Iris pigment epithelial cell (primary cell): ENCODE measurements at regions not wholly inside any gene's neighbourhood (a gene's known extent, or its start where the extent isn't known, plus 50 kb on each side); places are given as distances from the start of the nearest gene placed in this dataset.
"Not testable (repeated sequence)": the region's sequence is repeated elsewhere in the genome, so short reads cannot be mapped to it uniquely, and the experiment has no call there.

Source experiments
- DNase-seq: peaks from one replicate; pipeline ENCODE4 v3.0.0-alpha.2; 2011; ENCODE audit warnings: low read depth

GRCh38 chr9:38254756-38255155 lies 137.7 kb upstream of the ALDH1B1 start:
- no peak for DNase-seq

DNA sequence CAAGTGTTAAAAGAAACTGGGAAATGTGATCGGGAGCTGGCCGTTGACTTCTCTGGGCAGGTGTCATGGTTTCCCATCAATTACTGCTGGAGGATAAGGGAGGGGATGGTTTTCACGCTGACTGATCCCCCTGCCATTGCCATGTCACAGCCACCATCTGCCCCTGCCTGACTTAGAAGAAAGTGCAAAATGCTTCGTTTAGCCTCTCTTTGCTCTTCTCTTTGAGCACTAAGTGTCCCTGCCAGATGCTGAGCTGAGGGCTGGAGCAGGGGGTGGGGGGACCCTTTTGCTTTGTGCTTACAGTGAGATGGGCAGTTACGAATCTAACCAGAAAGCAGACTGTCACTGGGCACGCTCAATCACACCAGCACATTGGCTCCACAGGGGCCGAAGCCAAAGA lies 138.4 kb upstream of the ALDH1B1 start:
- no peak for DNase-seq

- no peak for DNase-seq
Measured at GRCh38 chr9:38253200-38253599, 139.3 kb upstream of the ALDH1B1 start.

DNA sequence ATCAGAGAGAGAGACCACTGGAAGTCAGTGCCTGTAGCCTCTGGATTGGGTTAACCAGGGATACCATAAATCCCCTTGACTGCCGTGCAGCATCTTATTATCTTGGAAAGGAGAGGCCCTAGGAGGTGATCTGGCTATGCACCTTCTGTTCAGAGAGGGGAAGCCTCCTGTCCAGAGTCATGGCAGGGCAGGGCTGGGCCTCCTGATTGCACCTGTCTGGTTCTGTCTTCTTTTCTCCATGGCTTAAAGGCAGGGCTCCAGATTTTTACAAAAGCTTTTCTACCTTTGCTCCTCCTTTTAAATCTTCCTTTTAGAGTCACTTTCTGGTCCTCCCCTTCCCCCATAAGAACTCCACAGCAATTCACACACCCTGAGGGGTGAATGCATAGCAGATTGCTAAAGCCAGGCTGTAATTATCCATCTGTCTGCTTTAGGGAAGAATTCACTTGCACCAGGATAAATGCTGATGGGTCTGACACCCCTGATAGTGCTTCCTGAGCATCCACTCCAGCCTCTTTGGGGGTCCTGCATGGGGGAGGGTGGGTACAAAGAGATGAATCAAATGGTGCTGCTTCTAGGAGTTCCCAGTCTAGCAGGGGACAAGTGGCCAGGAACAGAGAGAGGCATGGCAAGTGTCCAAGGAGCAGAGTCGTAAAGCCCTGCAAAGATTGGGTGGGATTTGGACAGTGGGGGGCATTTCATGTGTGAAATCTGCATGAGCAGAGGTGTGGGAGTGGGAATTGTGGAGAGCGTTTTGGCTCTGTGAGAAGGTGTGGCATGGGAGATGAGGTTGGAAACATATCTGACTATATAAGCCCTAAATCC lies 141.3 kb upstream of the ALDH1B1 start:
- no peak for DNase-seq

- DNase-seq = no peak
Measured at GRCh38 chr9:38250279-38251035, 142.0 kb upstream of the ALDH1B1 start.

DNA sequence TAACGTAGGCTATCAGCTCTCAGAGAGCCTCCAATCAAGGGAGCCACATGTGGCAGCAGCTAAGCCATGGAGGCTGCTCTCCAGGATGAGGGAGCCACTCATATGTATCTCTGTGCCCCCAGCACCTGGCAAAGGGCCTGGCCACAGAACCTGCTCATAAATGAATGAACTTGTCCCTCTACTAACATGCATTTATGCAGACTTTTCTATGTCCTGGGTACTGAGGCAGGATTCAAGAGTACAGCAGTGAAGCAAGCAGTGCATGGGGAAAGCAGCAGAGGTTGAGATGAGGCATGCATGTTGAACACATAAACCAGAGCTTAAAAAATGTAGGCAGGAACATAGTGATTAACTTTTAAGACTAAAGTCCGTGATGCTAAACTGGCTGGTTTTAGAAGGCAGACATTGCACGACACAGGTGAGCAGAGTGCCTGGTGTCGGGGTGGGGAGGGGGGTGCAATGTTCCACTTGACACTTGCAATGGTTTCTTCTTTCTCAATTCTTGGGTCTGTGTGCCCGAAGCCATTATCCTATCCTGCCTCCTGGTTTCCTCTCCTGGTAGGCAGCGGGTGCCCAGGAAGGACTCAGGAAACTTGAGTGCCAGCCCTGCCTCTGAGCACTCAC lies 142.8 kb upstream of the ALDH1B1 start:
- DNase-seq = no peak

DNA sequence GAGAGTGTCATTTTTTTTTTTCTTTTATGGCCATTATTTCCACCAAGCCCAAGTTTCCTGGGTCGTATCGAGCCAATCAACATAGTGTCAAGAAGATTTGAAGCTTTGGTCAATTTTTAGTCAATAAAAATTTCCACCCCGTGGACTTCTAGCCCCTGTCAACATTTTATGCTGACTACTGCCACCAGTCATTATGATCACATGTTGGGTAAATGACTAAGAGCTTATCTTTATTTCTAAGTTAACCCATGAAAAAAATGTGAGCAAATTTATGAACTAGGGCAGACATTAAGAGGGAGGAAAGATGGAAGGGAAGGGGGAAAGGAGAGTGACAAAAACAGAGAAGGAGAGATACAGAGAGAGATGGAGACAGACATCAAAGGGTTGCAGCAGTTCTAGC lies 143.5 kb upstream of the ALDH1B1 start:
- no peak for DNase-seq

- DNase-seq = no peak
Measured at GRCh38 chr9:38246833-38247232, 145.7 kb upstream of the ALDH1B1 start.

GRCh38 chr9:38244971-38245370 lies 147.5 kb upstream of the ALDH1B1 start:
- no peak for DNase-seq

DNA sequence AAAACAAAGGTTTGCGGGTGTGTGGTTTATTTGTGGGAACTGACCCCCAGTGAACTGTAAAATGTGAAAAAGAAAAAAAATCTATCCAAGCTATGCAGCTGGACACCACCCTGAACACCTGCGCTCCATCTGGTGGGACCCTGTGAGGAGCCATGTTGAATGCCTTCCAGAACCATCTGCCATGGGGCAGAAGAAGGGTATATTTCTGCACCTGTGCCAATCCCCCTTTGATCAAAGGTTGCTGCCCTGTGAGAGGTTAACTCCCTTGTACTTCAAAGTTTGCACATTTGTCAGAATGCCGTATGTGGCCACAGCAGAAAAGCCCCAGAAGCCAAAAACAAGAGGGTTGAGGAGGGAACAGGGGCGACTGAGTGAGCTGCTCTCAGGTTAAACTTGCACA lies 148.5 kb upstream of the ALDH1B1 start:
- no peak for DNase-seq

- not testable (repeated sequence) for DNase-seq
Measured at GRCh38 chr9:38242151-38242550, 150.4 kb upstream of the ALDH1B1 start.

- DNase-seq = no peak
Measured at GRCh38 chr9:38240051-38240450, 152.5 kb upstream of the ALDH1B1 start.

- no peak for DNase-seq
Measured at GRCh38 chr9:38235244-38235643, 157.3 kb upstream of the ALDH1B1 start.

DNA sequence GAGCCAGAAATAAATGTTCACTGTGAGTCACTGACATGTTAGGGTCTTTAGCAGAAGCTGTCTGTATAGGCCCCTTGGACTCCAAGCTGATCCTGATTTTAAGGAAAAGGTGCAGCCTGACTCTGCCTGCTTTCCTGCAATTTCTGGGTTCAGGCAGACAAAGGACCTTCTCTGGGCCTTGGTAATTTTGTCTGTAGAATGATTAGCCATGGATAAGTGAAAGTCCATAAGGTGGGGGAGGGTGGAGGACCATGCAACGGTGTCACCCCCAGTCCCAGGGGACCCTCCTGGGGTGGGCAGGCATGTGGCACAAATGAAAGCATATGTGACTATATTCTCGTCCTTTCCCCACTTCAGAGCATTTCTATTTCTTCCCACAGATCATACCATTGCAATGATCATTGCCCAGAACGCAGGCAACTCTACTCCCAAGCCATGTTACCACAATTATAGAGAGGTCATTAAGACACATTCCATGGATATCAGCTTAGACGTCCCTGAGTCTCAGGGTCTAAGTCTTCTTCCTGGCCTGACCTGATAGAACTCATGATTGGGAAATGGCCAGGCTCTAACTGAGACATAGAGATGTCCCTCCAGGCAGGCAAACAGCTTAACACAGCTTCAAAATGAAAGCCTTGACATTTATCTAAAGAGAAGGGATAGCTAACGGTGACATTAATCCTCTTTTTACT lies 157.9 kb upstream of the ALDH1B1 start:
- DNase-seq = no peak

- DNase-seq = no peak
Measured at GRCh38 chr9:38233796-38234355, 158.6 kb upstream of the ALDH1B1 start.

- DNase-seq = no peak
Measured at GRCh38 chr9:38233343-38233742, 159.2 kb upstream of the ALDH1B1 start.

- DNase-seq = no peak
Measured at GRCh38 chr9:38232895-38233294, 159.6 kb upstream of the ALDH1B1 start.

- DNase-seq = no peak
Measured at GRCh38 chr9:38229504-38230155, 160.6 kb upstream of the SHB start.

DNA sequence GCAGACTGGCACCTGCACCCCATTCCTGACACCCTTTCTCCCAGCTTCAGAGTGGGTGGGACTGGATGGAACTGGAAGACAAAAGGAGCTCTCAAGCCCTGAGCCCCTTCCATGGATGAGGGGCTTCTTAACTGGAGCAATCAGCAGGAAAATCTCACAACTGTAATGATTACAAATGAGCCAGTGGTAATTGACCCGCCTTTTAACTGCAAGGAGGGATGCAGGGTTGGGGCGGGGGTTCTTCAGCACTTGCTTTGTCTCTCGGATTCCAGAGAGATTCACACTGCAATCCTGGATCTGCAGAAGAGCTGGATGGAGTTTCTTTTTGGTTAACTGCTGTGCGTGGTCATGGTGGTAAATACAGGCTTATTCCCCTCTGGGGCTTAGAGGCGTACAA lies 160.1 kb upstream of the SHB start:
- no peak for DNase-seq

GRCh38 chr9:38228331-38229103 lies 159.5 kb upstream of the SHB start:
- DNase-seq = no peak

DNA sequence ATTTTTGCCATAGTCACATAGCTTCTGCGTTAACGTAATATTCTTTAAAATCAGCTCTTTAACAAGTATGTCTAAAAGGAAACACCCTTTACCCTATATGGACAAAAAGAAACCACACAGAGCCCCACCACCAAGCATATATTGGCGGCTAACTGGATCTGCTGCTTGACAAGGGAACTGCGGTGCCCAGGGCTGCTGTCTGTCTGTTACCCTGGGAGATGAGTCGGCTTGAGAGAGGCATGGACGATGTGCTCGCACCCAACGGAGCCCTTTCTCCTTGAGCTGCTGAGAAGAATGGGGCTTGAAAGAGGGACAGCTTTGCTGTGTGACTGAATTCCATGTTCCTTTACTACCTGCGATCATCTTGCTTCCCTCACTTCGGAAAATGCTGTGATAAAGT lies 158.6 kb upstream of the SHB start:
- DNase-seq = peak; percentile 14
